Endothelial cell of umbilical vein (primary cell): ENCODE measurements at regions not wholly inside any gene's neighbourhood (a gene's known extent, or its start where the extent isn't known, plus 50 kb on each side); places are given as distances from the start of the nearest gene placed in this dataset.

Experiments
- BruUV-seq: library from RNA; stranded (reverse); fragments of 400-500 nt; replicated peaks from 2 replicates; lab custom pipeline; 2021; lab: Mats Ljungman, UMichigan
- CTCF ChIA-PET: fragments of 300-600, 350-600 bp; sonication (Branson Sonifier 250); formaldehyde crosslinking; loops from one replicate; lab custom pipeline; 2021; ENCODE audit warnings: antibody characterized with exemption, inconsistent platforms; lab: Charles Lee
- POLR2A ChIA-PET: fragments of 300-600, 350-600 bp; sonication (Branson Sonifier 250); formaldehyde crosslinking; loops from one replicate; lab custom pipeline; 2021; ENCODE audit warnings: antibody characterized with exemption, inconsistent platforms; lab: Charles Lee
- DNase-seq: peaks from one replicate; pipeline ENCODE4 v3.0.0-alpha.2; 2011; ENCODE audit warnings: low read depth, low spot score
- FAIRE-seq: peaks from 2 replicates; lab custom pipeline; 2011; peaks lifted over from hg19 to GRCh38; lab: Jason Lieb, UNC
- H2AFZ ChIP-seq: 2 replicates; pipeline ENCODE4 v1.6.0; 2012; ENCODE audit warnings: low read depth, low read length, control low read depth, inconsistent platforms
- H3K27ac ChIP-seq: 2 replicates; pipeline ENCODE4 v1.5.1; 2011; ENCODE audit warnings: low read depth, mild to moderate bottlenecking, control low read depth, low read length, moderate library complexity; ENCODE audit not compliant: insufficient read depth
- H3K27me3 ChIP-seq, 2 experiments: 2 replicates each; pipeline versions ENCODE4 v1.6.0 to v1.6.1; 2011; ENCODE audit warnings: low read length in 2 of 2, mixed read lengths in 1 of 2; ENCODE audit not compliant: control insufficient read depth in 2 of 2, insufficient read depth in 2 of 2
- H3K36me3 ChIP-seq, 2 experiments: 2 replicates in 1 of 2; 3 replicates in 1 of 2; pipeline ENCODE4 v1.5.1; 2011; ENCODE audit warnings: low read length in 2 of 2, mild to moderate bottlenecking in 1 of 2, moderate library complexity in 1 of 2; ENCODE audit not compliant: control insufficient read depth in 2 of 2, insufficient read depth in 2 of 2; ENCODE audit errors: extremely low read depth in 1 of 2
- H3K4me1 ChIP-seq: 3 replicates; pipeline ENCODE4 v1.5.1; 2011; ENCODE audit warnings: mild to moderate bottlenecking, low read length; ENCODE audit not compliant: control insufficient read depth, insufficient read depth; ENCODE audit errors: extremely low read depth
- H3K4me2 ChIP-seq: 2 replicates; pipeline ENCODE4 v1.6.1; 2011; ENCODE audit warnings: low read length, control low read depth, mixed read lengths; ENCODE audit not compliant: insufficient read depth
- H3K4me3 ChIP-seq, 3 experiments: fragments of 200-600 bp in 1 of 3; sonication (generic), shearing (Covaris generic) in 1 of 3; replicated peaks in 1 of 3; 2 replicates each; pipeline ENCODE4 v1.5.1; 2011 to 2016; ENCODE audit warnings: control low read depth in 3 of 3, low read length in 3 of 3, mild to moderate bottlenecking in 2 of 3, inconsistent platforms in 1 of 3, low read depth in 1 of 3, moderate library complexity in 1 of 3; ENCODE audit not compliant: insufficient read depth in 1 of 3
- H3K79me2 ChIP-seq: 2 replicates; pipeline ENCODE4 v1.6.0; 2012; ENCODE audit warnings: low read length, inconsistent platforms; ENCODE audit not compliant: control insufficient read depth, insufficient read depth
- H3K9ac ChIP-seq: replicated peaks from 2 replicates; pipeline ENCODE3; 2011; ENCODE audit warnings: low read length, control low read depth; ENCODE audit not compliant: insufficient read depth; ENCODE audit errors: extremely low read depth
- H3K9me1 ChIP-seq: replicated peaks from 3 replicates; pipeline ENCODE4 v1.6.0; 2011; ENCODE audit warnings: mild to moderate bottlenecking, low read length; ENCODE audit not compliant: control insufficient read depth, insufficient read depth; ENCODE audit errors: extremely low read depth
- H3K9me3 ChIP-seq: replicated peaks from 2 replicates; pipeline ENCODE4 v1.5.1; 2012; ENCODE audit warnings: low read length, inconsistent platforms; ENCODE audit not compliant: control insufficient read depth, insufficient read depth
- H4K20me1 ChIP-seq: replicated peaks from 2 replicates; pipeline ENCODE3; 2011; ENCODE audit warnings: mild to moderate bottlenecking, low read length; ENCODE audit not compliant: control insufficient read depth, insufficient read depth; ENCODE audit errors: extremely low read depth
- EZH2 ChIP-seq: IDR thresholded peaks from 2 replicates; pipeline ENCODE4 v1.6.1; 2012; ENCODE audit warnings: borderline replicate concordance, low read depth, mild to moderate bottlenecking, moderate library complexity, low read length, inconsistent platforms; ENCODE audit not compliant: severe bottlenecking
- FOS ChIP-seq: IDR thresholded peaks from 2 replicates; pipeline ENCODE4 v1.6.1; 2011; ENCODE audit warnings: mild to moderate bottlenecking, low read length, moderate library complexity, borderline replicate concordance; ENCODE audit not compliant: insufficient read depth
- GATA2 ChIP-seq: IDR thresholded peaks from 2 replicates; pipeline ENCODE4 v1.7.0; 2011; ENCODE audit warnings: low read depth, mild to moderate bottlenecking, moderate library complexity, mixed read lengths, low read length; ENCODE audit not compliant: insufficient read length, insufficient read depth
- JUN ChIP-seq: IDR thresholded peaks from 2 replicates; pipeline ENCODE4 v1.6.1; 2011; ENCODE audit warnings: borderline replicate concordance, low read depth; ENCODE audit not compliant: insufficient read length, insufficient read depth
- MYC ChIP-seq: IDR thresholded peaks from one replicate; pipeline ENCODE4 v1.6.1; 2011; ENCODE audit warnings: mild to moderate bottlenecking, low read depth, low read length
- POLR2A ChIP-seq: IDR thresholded peaks from 2 replicates; pipeline ENCODE4 v1.6.1; 2012; ENCODE audit warnings: low read depth, mild to moderate bottlenecking, control low read depth, low read length
- POLR2AphosphoS5 ChIP-seq: IDR thresholded peaks from 2 replicates; pipeline ENCODE4 v1.6.1; 2012; ENCODE audit warnings: low read depth, mild to moderate bottlenecking, control low read depth, low read length, moderate library complexity; ENCODE audit not compliant: insufficient read depth
- dilution Hi-C: fragments of 300-500 bp; cut with MboI; formaldehyde crosslinking; loops from one replicate; pipeline ENCODE4 v1.15.0; 2019; ENCODE audit warnings: low sequenced_read_pairs; ENCODE audit not compliant: extremely low pct_ligation_motif_present
- intact Hi-C: fragments of 100-400 bp; cut with micrococcal nuclease; formaldehyde crosslinking; loops from one replicate; pipeline ENCODE4 v1.10.0; 2022
- TF ChIP-seq, protein P1 (sequence below): IDR thresholded peaks from 2 replicates; pipeline ENCODE4 v1.6.1; 2011; ENCODE audit not compliant: insufficient read depth, insufficient read length
- TF ChIP-seq, protein P2 (sequence below), 2 donors: IDR thresholded peaks; 1 replicate in 1 of 2; 2 replicates in 1 of 2; pipeline ENCODE4 v1.5.1; 2011; ENCODE audit warnings: low read length in 2 of 2, mild to moderate bottlenecking in 2 of 2, moderate library complexity in 2 of 2, control low read depth in 1 of 2, inconsistent platforms in 1 of 2, low read depth in 1 of 2; ENCODE audit not compliant: insufficient read depth in 1 of 2; ENCODE audit errors: extremely low read depth in 1 of 2

DNA sequence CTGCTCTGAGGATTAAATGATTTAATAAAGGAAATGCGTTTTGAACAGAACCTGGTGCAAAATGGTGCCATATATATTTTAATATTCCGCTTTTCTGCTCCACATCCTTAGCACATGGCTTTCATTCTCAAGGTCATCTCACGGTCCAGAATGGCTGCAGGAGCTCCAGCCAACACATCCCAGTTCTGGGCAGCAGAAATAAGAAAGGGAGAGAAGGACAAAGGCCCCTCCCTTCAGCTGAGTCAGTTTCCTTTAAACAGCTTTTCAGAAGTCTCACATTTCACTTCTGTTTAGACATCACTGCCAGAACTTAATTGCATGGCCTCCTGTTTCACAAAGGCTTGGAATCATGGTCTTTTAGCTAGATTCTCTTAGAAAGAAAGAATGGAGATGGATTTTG lies 75.2 kb upstream of the LRRN2 start:
- H3K9me1 ChIP-seq: no peaks in the 10 kb centered on the region
- no peaks in the 10 kb centered on the region for H3K79me2 ChIP-seq
- no TSS peak for BruUV-seq
- TF ChIP-seq JUN (no peak), POLR2A (no peak), FOS (no peak), GATA2 (no peak), MYC (no peak), POLR2AphosphoS5 (no peak), EZH2 (no peak)
- TF ChIP-seq, protein P1, sequence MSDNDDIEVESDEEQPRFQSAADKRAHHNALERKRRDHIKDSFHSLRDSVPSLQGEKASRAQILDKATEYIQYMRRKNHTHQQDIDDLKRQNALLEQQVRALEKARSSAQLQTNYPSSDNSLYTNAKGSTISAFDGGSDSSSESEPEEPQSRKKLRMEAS: no peak
- TF ChIP-seq, protein P2, sequence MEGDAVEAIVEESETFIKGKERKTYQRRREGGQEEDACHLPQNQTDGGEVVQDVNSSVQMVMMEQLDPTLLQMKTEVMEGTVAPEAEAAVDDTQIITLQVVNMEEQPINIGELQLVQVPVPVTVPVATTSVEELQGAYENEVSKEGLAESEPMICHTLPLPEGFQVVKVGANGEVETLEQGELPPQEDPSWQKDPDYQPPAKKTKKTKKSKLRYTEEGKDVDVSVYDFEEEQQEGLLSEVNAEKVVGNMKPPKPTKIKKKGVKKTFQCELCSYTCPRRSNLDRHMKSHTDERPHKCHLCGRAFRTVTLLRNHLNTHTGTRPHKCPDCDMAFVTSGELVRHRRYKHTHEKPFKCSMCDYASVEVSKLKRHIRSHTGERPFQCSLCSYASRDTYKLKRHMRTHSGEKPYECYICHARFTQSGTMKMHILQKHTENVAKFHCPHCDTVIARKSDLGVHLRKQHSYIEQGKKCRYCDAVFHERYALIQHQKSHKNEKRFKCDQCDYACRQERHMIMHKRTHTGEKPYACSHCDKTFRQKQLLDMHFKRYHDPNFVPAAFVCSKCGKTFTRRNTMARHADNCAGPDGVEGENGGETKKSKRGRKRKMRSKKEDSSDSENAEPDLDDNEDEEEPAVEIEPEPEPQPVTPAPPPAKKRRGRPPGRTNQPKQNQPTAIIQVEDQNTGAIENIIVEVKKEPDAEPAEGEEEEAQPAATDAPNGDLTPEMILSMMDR (IDR thresholded peaks at IDR 0.05; ENCODE audit: extremely low read depth in 1 of 2, insufficient read depth in 1 of 2, low read depth in 1 of 2, low read length in 2 of 2): no peak
- no peak overlapping the region for H3K4me2 ChIP-seq
- H3K36me3 ChIP-seq: no peaks in the 10 kb centered on the region
- ChIA-PET POLR2A (no interaction called here), CTCF (interaction anchor here (0.9 to 3.7 kb wide), 3 partner anchors 14 to 195 kb away, joined by 5 to 25 read pairs (median 12); no protein-coding TSS in a partner anchor)
- H3K4me1 ChIP-seq: no peaks in the 10 kb centered on the region
- H3K4me3 ChIP-seq: no peak overlapping the region
- intact Hi-C loops: no loop called here
- no peaks in the 10 kb centered on the region for H4K20me1 ChIP-seq
- H3K27me3 ChIP-seq: peaks cover 9% of the 10 kb centered on the region in 2 experiments
- DNase-seq (no peak), FAIRE-seq (no peak)
- no peak overlapping the region for H2AFZ ChIP-seq
- H3K27ac ChIP-seq: no peak overlapping the region
- dilution Hi-C loops: no loop called here
- no peaks in the 10 kb centered on the region for H3K9me3 ChIP-seq
- no peak overlapping the region for H3K9ac ChIP-seq
